Thoracic aorta (tissue), 2 donors: ENCODE measurements at regions not wholly inside any gene's neighbourhood (a gene's known extent, or its start where the extent isn't known, plus 50 kb on each side); places are given as distances from the start of the nearest gene placed in this dataset.

Experiments
- ATAC-seq: fragments of 150-250 bp; one replicate; pipeline ENCODE4 v1.8.0; 2017; ENCODE audit warnings: low read depth; ENCODE audit not compliant: insufficient number of reproducible peaks, low FRiP score
- DNase-seq: peaks from one replicate; pipeline ENCODE4 v3.0.0-alpha.2; 2020; ENCODE audit warnings: low spot score
- H3K27ac ChIP-seq, 2 donors: fragments of 200-600 bp; sonication (generic); 1 replicate in 1 of 2; 2 replicates in 1 of 2; pipeline ENCODE4 v1.5.1; 2016; ENCODE audit warnings: mild to moderate bottlenecking in 2 of 2, moderate library complexity in 2 of 2
- H3K27me3 ChIP-seq: fragments of 200-600 bp; sonication (generic); replicated peaks from 2 replicates; pipeline ENCODE4 v1.6.0; 2016; ENCODE audit warnings: mild to moderate bottlenecking; ENCODE audit not compliant: insufficient read depth
- H3K36me3 ChIP-seq: fragments of 200-600 bp; sonication (generic); one replicate; pipeline ENCODE4 v1.5.1; 2016
- H3K4me1 ChIP-seq, 2 donors: fragments of 200-600 bp; sonication (generic); 1 replicate in 1 of 2; 2 replicates in 1 of 2; pipeline versions ENCODE4 v1.5.1 to v1.6.0; 2016; ENCODE audit warnings: low read depth in 2 of 2, mild to moderate bottlenecking in 1 of 2; ENCODE audit not compliant: control insufficient read depth in 1 of 2
- H3K4me3 ChIP-seq: fragments of 200-600 bp; sonication (generic); 2 replicates; pipeline ENCODE4 v1.5.1; 2016; ENCODE audit warnings: mild to moderate bottlenecking
- H3K9me3 ChIP-seq: fragments of 200-600 bp; sonication (generic); 2 replicates; pipeline ENCODE4 v1.5.1; 2016
- TF ChIP-seq, protein P1 (sequence below): fragments of 200-600 bp; sonication (generic); IDR thresholded peaks from one replicate; pipeline ENCODE4 v1.5.1; 2019; ENCODE audit warnings: antibody characterized with exemption

GRCh38 chr2:105977807-105978206, 216.3 kb downstream of the UXS1 start:
- TF ChIP-seq, protein P1, sequence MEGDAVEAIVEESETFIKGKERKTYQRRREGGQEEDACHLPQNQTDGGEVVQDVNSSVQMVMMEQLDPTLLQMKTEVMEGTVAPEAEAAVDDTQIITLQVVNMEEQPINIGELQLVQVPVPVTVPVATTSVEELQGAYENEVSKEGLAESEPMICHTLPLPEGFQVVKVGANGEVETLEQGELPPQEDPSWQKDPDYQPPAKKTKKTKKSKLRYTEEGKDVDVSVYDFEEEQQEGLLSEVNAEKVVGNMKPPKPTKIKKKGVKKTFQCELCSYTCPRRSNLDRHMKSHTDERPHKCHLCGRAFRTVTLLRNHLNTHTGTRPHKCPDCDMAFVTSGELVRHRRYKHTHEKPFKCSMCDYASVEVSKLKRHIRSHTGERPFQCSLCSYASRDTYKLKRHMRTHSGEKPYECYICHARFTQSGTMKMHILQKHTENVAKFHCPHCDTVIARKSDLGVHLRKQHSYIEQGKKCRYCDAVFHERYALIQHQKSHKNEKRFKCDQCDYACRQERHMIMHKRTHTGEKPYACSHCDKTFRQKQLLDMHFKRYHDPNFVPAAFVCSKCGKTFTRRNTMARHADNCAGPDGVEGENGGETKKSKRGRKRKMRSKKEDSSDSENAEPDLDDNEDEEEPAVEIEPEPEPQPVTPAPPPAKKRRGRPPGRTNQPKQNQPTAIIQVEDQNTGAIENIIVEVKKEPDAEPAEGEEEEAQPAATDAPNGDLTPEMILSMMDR, result no peak
- no peak for DNase-seq
- ATAC-seq, result no peak
- H3K27me3 ChIP-seq, result no peaks in the 10 kb centered on the region
- H3K36me3 ChIP-seq, result no peaks in the 10 kb centered on the region
- H3K9me3 ChIP-seq, result no peaks in the 10 kb centered on the region
- no peaks in the 10 kb centered on the region for H3K4me1 ChIP-seq
- H3K4me3 ChIP-seq, result no peak overlapping the region
- no peak overlapping the region for H3K27ac ChIP-seq

DNA sequence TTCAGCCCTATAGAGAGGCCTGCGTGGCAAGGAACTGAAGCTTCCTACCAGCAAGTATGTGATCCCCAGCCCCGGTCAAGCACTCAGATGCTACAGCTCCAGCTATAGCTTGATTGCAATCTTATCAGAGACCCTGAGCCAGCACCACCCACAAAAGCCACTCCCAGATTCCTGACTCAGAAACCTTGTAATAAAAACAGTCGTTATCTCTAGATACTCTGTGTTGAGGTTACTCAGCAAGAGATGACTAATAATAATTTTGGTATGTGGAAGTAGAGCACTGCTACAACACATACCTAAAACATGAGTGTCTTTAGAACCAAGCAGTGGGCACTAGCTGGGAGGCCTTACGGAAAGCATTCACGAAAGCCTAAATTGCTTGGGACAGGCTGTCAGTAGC, 216.9 kb downstream of the UXS1 start:
- Histone ChIP-seq H3K9me3 (no peaks in the 10 kb centered on the region), H3K36me3 (no peaks in the 10 kb centered on the region), H3K27ac (no peak overlapping the region), H3K27me3 (no peaks in the 10 kb centered on the region), H3K4me1 (no peaks in the 10 kb centered on the region), H3K4me3 (no peak overlapping the region)
- ATAC-seq (no peak), DNase-seq (no peak)
- TF ChIP-seq, protein P1, result no peak

- no peak overlapping the region for H3K4me3 ChIP-seq
- no peak for DNase-seq
- TF ChIP-seq, protein P1, result no peak
- H3K36me3 ChIP-seq, result no peaks in the 10 kb centered on the region
- H3K27me3 ChIP-seq, result no peaks in the 10 kb centered on the region
- no peaks in the 10 kb centered on the region for H3K4me1 ChIP-seq
- no peak overlapping the region for H3K27ac ChIP-seq
- no peaks in the 10 kb centered on the region for H3K9me3 ChIP-seq
- no peak for ATAC-seq
Observed at GRCh38 chr2:105974812-105975211, 219.3 kb downstream of the UXS1 start.

- ATAC-seq (no peak), DNase-seq (no peak)
- Histone ChIP-seq H3K27ac (no peak overlapping the region), H3K27me3 (no peaks in the 10 kb centered on the region), H3K4me3 (no peak overlapping the region), H3K4me1 (no peaks in the 10 kb centered on the region), H3K36me3 (no peaks in the 10 kb centered on the region), H3K9me3 (no peaks in the 10 kb centered on the region)
- TF ChIP-seq, protein P1, result no peak
Observed at GRCh38 chr2:105972927-105973326, 221.2 kb downstream of the UXS1 start.

DNA sequence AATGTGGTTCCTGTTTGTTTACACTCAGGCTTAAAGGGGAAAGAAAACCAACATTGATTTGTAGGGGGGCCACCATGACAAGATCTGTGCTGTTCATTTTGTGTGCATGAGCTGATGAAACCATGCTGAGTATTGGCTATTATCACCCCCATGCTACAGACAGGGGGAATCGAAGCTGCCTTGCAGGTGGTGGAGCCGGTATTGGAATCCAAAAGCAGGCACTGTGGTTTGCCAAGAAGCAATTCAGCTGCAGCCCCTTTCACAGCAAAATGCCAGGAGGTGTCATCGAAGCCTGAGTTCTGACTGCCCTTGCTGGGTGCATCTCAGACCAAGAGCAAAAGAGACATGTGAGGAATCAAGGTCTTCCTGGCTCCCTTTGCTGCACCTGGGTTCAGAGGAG, 221.9 kb downstream of the UXS1 start:
- Histone ChIP-seq H3K4me1 (no peaks in the 10 kb centered on the region), H3K27ac (no peak overlapping the region), H3K4me3 (no peak overlapping the region), H3K36me3 (no peaks in the 10 kb centered on the region), H3K9me3 (no peaks in the 10 kb centered on the region), H3K27me3 (no peaks in the 10 kb centered on the region)
- TF ChIP-seq, protein P1, result no peak
- ATAC-seq, result no peak
- no peak for DNase-seq
